K562 (cell line): ENCODE measurements at regions not wholly inside any gene's neighbourhood (a gene's known extent, or its start where the extent isn't known, plus 50 kb on each side); places are given as distances from the start of the nearest gene placed in this dataset.

Experiments used
- ATAC-seq: fragments of 200-7000 bp; cut with Tn5 transposase; 3 replicates; pipeline ENCODE4 v1.9.1; 2020; ENCODE audit warnings: moderate library complexity
- BruUV-seq: library from RNA; stranded (reverse); fragments of 400-500 nt; replicated peaks from 2 replicates; lab custom pipeline; 2021; lab: Mats Ljungman, UMichigan
- CTCF ChIA-PET: fragments of 300-600 bp; formaldehyde crosslinking; extraction: SDS; loops from one replicate; lab custom pipeline; 2021; ENCODE audit warnings: low intra/inter-chr PET ratio; lab: Yijun Ruan, JAX
- POLR2A ChIA-PET: fragments of 300-600, 350-650 bp; sonication (Branson Sonifier 250); formaldehyde crosslinking; extraction: SDS; loops from one replicate; lab custom pipeline; 2021; ENCODE audit warnings: antibody characterized with exemption, inconsistent platforms; lab: Yijun Ruan, JAX
- DNase-seq, 4 experiments: peaks; one replicate each; pipeline versions ENCODE4 v3.0.0 to v3.0.0-alpha.2; 2011 to 2018; ENCODE audit warnings: low spot score in 3 of 4, mixed read lengths in 3 of 4; ENCODE audit errors: extremely low read depth in 1 of 4
- FAIRE-seq: peaks from 2 replicates; lab custom pipeline; 2011; peaks lifted over from hg19 to GRCh38; lab: Jason Lieb, UNC
- H2AFZ ChIP-seq: 2 replicates; pipeline ENCODE4 v1.6.0; 2011; ENCODE audit warnings: low read depth, low read length, control low read depth, inconsistent platforms
- H3K27ac ChIP-seq: fragments of 200-600 bp; 3 replicates; pipeline ENCODE4 v1.8.0; 2011; ENCODE audit warnings: low read depth, mild to moderate bottlenecking, control low read depth, inconsistent platforms, low read length, moderate library complexity, mixed read lengths; ENCODE audit errors: extremely low read depth
- H3K27me3 ChIP-seq, 2 experiments: fragments of 300-600 bp in 1 of 2; 2 replicates in 1 of 2; 3 replicates in 1 of 2; pipeline versions ENCODE4 v1.6.0 to v1.8.0; 2011; ENCODE audit warnings: inconsistent platforms in 2 of 2, low read length in 2 of 2, mild to moderate bottlenecking in 1 of 2, mixed read lengths in 1 of 2, moderate library complexity in 1 of 2; ENCODE audit not compliant: control insufficient read depth in 2 of 2, insufficient read depth in 2 of 2
- H3K36me3 ChIP-seq: fragments of 300-600 bp; 3 replicates; pipeline ENCODE4 v1.8.0; 2011; ENCODE audit warnings: mild to moderate bottlenecking, low read length, inconsistent platforms; ENCODE audit not compliant: control insufficient read depth, insufficient read depth
- H3K4me1 ChIP-seq, 2 experiments: fragments of 200-600 bp in 1 of 2; replicated peaks in 1 of 2; 2 replicates in 1 of 2; 3 replicates in 1 of 2; pipeline versions ENCODE4 v1.5.1 to v1.8.0; 2011; ENCODE audit warnings: inconsistent platforms in 2 of 2, low read length in 2 of 2, mild to moderate bottlenecking in 1 of 2, mixed read lengths in 1 of 2, moderate library complexity in 1 of 2; ENCODE audit not compliant: control insufficient read depth in 2 of 2, insufficient read depth in 2 of 2
- H3K4me2 ChIP-seq: 2 replicates; pipeline ENCODE4 v1.6.1; 2011; ENCODE audit warnings: low read length, control low read depth, inconsistent platforms, mixed read lengths; ENCODE audit not compliant: insufficient read depth
- H3K4me3 ChIP-seq: fragments of 200-600 bp; sonication (generic), shearing (Covaris generic); 2 replicates; pipeline ENCODE4 v1.5.1; 2016; ENCODE audit warnings: control low read depth, inconsistent platforms
- H3K79me2 ChIP-seq: fragments of 200-600 bp; 3 replicates; pipeline ENCODE4 v1.8.0; 2011; ENCODE audit warnings: low read length, inconsistent platforms; ENCODE audit not compliant: control insufficient read depth, insufficient read depth
- H3K9ac ChIP-seq, 2 experiments: 2 replicates each; pipeline versions ENCODE4 v1.6.0 to v1.6.1; 2011; ENCODE audit warnings: low read depth in 2 of 2, low read length in 2 of 2, control low read depth in 1 of 2, inconsistent platforms in 1 of 2, mild to moderate bottlenecking in 1 of 2, mixed read lengths in 1 of 2; ENCODE audit not compliant: insufficient read depth in 1 of 2
- H3K9me1 ChIP-seq: one replicate; pipeline ENCODE4 v1.6.0; 2011; ENCODE audit warnings: inconsistent platforms, mild to moderate bottlenecking, low read length, moderate library complexity; ENCODE audit not compliant: control insufficient read depth, insufficient read depth
- H3K9me3 ChIP-seq: replicated peaks from 2 replicates; pipeline ENCODE4 v1.5.1; 2011; ENCODE audit warnings: low read depth, low read length, inconsistent platforms; ENCODE audit not compliant: control insufficient read depth, insufficient read depth
- H4K20me1 ChIP-seq: replicated peaks from 2 replicates; pipeline ENCODE4 v1.6.1; 2011; ENCODE audit warnings: low read length, inconsistent platforms, mixed read lengths; ENCODE audit not compliant: control insufficient read depth, insufficient read depth
- GTF2F1 ChIP-seq: IDR thresholded peaks from 2 replicates; pipeline ENCODE4 v1.6.1; 2011; ENCODE audit warnings: low read depth, low read length, improper control_type of control experiment
- MAFF ChIP-seq: IDR thresholded peaks from 2 replicates; pipeline ENCODE4 v1.6.1; 2012; ENCODE audit warnings: low read length, improper control_type of control experiment
- MAFG ChIP-seq: fragments of 450-650 bp; conservative IDR thresholded peaks from 2 replicates; pipeline ENCODE4 v1.6.1; 2016; ENCODE audit warnings: missing genetic modification characterization, missing compliant biosample characterization
- MAFK ChIP-seq: IDR thresholded peaks from 2 replicates; pipeline ENCODE4 v1.6.1; 2011; ENCODE audit warnings: low read length, improper control_type of control experiment
- PML ChIP-seq: IDR thresholded peaks from 2 replicates; pipeline ENCODE4 v1.6.1; 2012; ENCODE audit warnings: low read length, inconsistent platforms
- RFX5 ChIP-seq: IDR thresholded peaks from 2 replicates; pipeline ENCODE4 v1.6.1; 2011; ENCODE audit warnings: low read depth, mild to moderate bottlenecking, improper control_type of control experiment, low read length
- TAF7 ChIP-seq: fragments of 450-650 bp; IDR thresholded peaks from 2 replicates; pipeline ENCODE4 v1.6.1; 2016; ENCODE audit warnings: missing genetic modification characterization, missing compliant biosample characterization
- ZNF143 ChIP-seq: sonication (generic); formaldehyde crosslinking; IDR thresholded peaks from 2 replicates; pipeline ENCODE4 v1.9.0; 2022; ENCODE audit warnings: mild to moderate bottlenecking, missing genetic modification reagents
- ZNF347 ChIP-seq: fragments of 450-650 bp; formaldehyde crosslinking; IDR thresholded peaks from 2 replicates; pipeline ENCODE4 v1.4.0; 2020; ENCODE audit warnings: low read depth, mild to moderate bottlenecking, moderate library complexity
- WGBS: fragments of 100-300 bp; shearing (Covaris generic); methylation state at CpG from one replicate; pipeline ENCODE4 v1.1.6; 2016; ENCODE audit warnings: low coverage, mixed read lengths; ENCODE audit not compliant: insufficient coverage; ENCODE audit errors: missing lambda C conversion rate; 5-methylcytosine and 5-hydroxymethylcytosine counted together
- in situ Hi-C: fragments of 300-500 bp; cut with MboI; formaldehyde crosslinking; loops from 4 replicates; pipeline ENCODE4 v1.15.0; 2018; ENCODE audit warnings: inconsistent platforms, mixed read lengths
- intact Hi-C: fragments of 100-400 bp; cut with micrococcal nuclease; formaldehyde crosslinking; loops from 2 replicates; pipeline ENCODE4 v1.14.2; 2022
- TF ChIP-seq, protein P1 (sequence below): fragments of 250-450 bp; sonication (Bioruptor Pico); IDR thresholded peaks from 2 replicates; pipeline ENCODE4 v1.6.1; 2021; ENCODE audit warnings: mild to moderate bottlenecking

- Histone ChIP-seq H3K27me3 (no peaks in the 10 kb centered on the region), H3K79me2 (no peaks in the 10 kb centered on the region), H3K27ac (no peak overlapping the region), H3K36me3 (no peaks in the 10 kb centered on the region), H3K9me1 (no peaks in the 10 kb centered on the region), H2AFZ (no peak overlapping the region), H3K4me3 (no peak overlapping the region), H3K9ac (no peak overlapping the region), H3K9me3 (no peaks in the 10 kb centered on the region), H3K4me2 (no peak overlapping the region), H4K20me1 (no peaks in the 10 kb centered on the region), H3K4me1 (no peaks in the 10 kb centered on the region)
- CTCF ChIA-PET, result no interaction called here
- TF ChIP-seq MAFK (peak; percentile 58), MAFG (tag) (0 out of 2 replicates have a peak, but pooled peaks have one; percentile 17), MAFF (0 out of 2 replicates have a peak, but pooled peaks have one; percentile 15), RFX5 (no peak)
- TF ChIP-seq, protein P1, sequence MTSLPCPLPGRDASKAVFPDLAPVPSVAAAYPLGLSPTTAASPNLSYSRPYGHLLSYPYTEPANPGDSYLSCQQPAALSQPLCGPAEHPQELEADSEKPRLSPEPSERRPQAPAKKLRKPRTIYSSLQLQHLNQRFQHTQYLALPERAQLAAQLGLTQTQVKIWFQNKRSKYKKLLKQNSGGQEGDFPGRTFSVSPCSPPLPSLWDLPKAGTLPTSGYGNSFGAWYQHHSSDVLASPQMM (CRISPR knock-in tag), result no peak
- FAIRE-seq (no peak), DNase-seq (no peak), ATAC-seq (no peak)
- POLR2A ChIA-PET, result no interaction called here
- WGBS, result 0% methylated on average over 2 of the region's 2 CpGs
- in situ Hi-C loops (no loop called here), intact Hi-C loops (no loop called here)
- no TSS peak for BruUV-seq
These were observed 817.6 kb downstream of the XPNPEP1 start for GRCh38 chr10:109105725-109106124.

- no peaks in the 10 kb centered on the region for H4K20me1 ChIP-seq
- H3K4me1 ChIP-seq, result no peaks in the 10 kb centered on the region
- intact Hi-C loops, result no loop called here
- no peaks in the 10 kb centered on the region for H3K9me1 ChIP-seq
- FAIRE-seq (no peak), DNase-seq (no peak), ATAC-seq (no peak)
- H3K27ac ChIP-seq, result no peak overlapping the region
- no peaks in the 10 kb centered on the region for H3K9me3 ChIP-seq
- CTCF ChIA-PET, result no interaction called here
- no peak for TF ChIP-seq ZNF143 (CRISPR knock-in tag)
- no peak for TF ChIP-seq ZNF347 (CRISPR knock-in tag)
- TF ChIP-seq GTF2F1, result no peak
- TF ChIP-seq PML, result no peak
- no peak for TF ChIP-seq TAF7 (tag)
- POLR2A ChIA-PET, result no interaction called here
- H3K9ac ChIP-seq, result no peak overlapping the region
- in situ Hi-C loops, result no loop called here
- H3K4me3 ChIP-seq, result no peak overlapping the region
- H3K36me3 ChIP-seq, result no peaks in the 10 kb centered on the region
- BruUV-seq, result no TSS peak
- no peaks in the 10 kb centered on the region for H3K79me2 ChIP-seq
- no peaks in the 10 kb centered on the region for H3K27me3 ChIP-seq
- no peak overlapping the region for H2AFZ ChIP-seq
- 0% methylated on average over 1 of the region's 2 CpGs for WGBS
- H3K4me2 ChIP-seq, result no peak overlapping the region
These were observed 818.5 kb downstream of the XPNPEP1 start for GRCh38 chr10:109104806-109105205.
